GM10248 (cell line): ENCODE measurements at regions not wholly inside any gene's neighbourhood (a gene's known extent, or its start where the extent isn't known, plus 50 kb on each side); places are given as distances from the start of the nearest gene placed in this dataset.

Experiments used
- CTCF ChIA-PET: fragments of 300-600 bp; sonication (Branson Sonifier 250); formaldehyde crosslinking; extraction: SDS; loops from one replicate; lab custom pipeline; 2021; ENCODE audit warnings: antibody characterized with exemption; lab: Yijun Ruan, JAX
- POLR2A ChIA-PET: fragments of 350-650 bp; sonication (Branson Sonifier 250); formaldehyde crosslinking; extraction: SDS; loops from one replicate; lab custom pipeline; 2020; ENCODE audit warnings: antibody characterized with exemption; lab: Yijun Ruan, JAX
- DNase-seq: peaks from one replicate; pipeline ENCODE4 v3.0.0; 2012; ENCODE audit errors: extremely low spot score
- TF ChIP-seq, protein P1 (sequence below): IDR thresholded peaks from 2 replicates; pipeline ENCODE4 v1.5.1; 2012; ENCODE audit warnings: mild to moderate bottlenecking, low read depth; ENCODE audit errors: extremely low read depth, missing control alignments, control extremely low read depth

DNA sequence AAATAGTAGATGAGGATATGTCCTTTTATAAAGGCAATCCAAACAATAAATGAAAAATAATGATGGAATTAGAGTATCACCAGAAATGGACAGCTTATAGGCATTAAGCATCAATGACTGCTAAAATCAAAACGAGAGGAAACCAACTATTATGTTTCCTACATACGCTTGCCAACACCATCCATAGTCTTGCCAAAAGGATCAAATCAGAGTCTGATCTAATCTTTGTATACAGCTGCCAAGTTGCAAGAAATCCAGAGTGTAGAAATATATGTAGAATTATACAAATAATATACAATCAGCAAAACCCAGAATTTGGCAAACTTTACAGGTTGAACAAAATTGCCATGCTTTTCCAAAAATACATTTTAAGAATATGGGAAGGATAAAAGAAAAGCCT is 1661.6 kb downstream of the SLITRK1 start:
- TF ChIP-seq, protein P1, sequence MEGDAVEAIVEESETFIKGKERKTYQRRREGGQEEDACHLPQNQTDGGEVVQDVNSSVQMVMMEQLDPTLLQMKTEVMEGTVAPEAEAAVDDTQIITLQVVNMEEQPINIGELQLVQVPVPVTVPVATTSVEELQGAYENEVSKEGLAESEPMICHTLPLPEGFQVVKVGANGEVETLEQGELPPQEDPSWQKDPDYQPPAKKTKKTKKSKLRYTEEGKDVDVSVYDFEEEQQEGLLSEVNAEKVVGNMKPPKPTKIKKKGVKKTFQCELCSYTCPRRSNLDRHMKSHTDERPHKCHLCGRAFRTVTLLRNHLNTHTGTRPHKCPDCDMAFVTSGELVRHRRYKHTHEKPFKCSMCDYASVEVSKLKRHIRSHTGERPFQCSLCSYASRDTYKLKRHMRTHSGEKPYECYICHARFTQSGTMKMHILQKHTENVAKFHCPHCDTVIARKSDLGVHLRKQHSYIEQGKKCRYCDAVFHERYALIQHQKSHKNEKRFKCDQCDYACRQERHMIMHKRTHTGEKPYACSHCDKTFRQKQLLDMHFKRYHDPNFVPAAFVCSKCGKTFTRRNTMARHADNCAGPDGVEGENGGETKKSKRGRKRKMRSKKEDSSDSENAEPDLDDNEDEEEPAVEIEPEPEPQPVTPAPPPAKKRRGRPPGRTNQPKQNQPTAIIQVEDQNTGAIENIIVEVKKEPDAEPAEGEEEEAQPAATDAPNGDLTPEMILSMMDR = no peak
- POLR2A ChIA-PET = no interaction called here
- no peak for DNase-seq
- CTCF ChIA-PET = interaction anchor here (1.5 kb wide), 1 partner anchor 17 kb away, joined by 4 read pairs; no protein-coding TSS in a partner anchor

DNA sequence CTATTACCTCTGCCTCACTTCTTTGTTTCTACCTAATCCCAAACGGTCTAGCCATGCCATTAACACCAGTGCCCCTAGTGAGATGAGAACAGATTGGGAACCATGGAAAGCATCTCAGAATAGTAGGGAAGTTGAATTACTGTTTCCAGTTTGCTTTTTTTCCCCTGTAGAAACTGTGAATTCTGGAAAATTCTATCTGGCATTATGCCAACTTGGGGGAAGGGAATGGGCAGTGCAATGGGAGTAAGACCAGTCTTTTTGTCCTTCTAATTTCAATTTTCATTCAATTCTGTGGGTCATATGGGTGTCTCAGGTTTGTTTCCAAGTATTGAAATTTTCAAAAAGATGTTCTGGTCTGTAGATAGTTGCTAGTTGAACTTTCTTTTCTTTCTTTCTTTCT is 1666.1 kb downstream of the SLITRK1 start:
- POLR2A ChIA-PET = no interaction called here
- no peak for DNase-seq
- TF ChIP-seq, protein P1 = no peak
- CTCF ChIA-PET = no interaction called here

DNA sequence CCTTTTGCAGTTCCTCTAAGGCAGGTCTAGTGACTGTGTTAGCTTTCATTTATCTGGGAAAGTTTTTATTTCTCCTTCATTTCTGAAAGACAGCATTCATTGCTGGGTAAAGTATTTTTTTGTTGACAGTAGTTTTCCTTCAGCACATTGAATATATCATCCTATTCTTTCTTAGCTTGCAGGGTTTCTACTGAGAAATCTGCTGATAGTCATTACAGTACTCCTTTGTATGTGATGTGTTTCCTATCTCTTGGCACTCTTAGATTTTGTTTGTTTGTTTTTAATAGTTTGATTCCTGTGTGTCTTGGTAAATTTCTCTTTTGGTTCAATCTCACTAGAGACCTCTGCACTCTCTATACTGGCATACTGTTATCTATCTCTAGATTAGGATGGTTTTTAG is 1667.9 kb downstream of the SLITRK1 start:
- TF ChIP-seq, protein P1 = no peak
- POLR2A ChIA-PET = no interaction called here
- no peak for DNase-seq
- CTCF ChIA-PET = no interaction called here

DNA sequence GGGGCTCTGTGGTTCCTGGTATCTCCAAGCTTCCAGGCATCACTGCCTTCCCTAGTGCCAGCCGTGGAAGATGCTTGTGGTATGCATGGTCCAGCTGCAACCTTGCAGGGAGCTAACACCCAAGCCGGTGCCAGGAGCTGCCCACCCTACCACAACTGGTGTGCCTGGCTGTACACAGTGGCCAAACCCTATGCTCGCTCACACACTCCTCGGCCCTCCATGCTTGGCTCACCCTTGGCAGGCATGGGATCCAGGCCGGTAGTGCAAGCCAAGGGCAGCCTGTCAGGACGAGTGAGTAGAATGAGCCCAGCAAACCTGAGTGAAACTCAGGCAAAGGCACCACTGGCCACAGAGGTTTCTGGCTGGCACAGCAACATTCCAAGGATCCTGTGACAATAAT is 1676.0 kb downstream of the SLITRK1 start:
- no peak for DNase-seq
- ChIA-PET CTCF (interaction anchor here (0.8 to 1.3 kb wide), 2 partner anchors 9 to 19 kb away, joined by 3 read pairs; no protein-coding TSS in a partner anchor), POLR2A (no interaction called here)
- TF ChIP-seq, protein P1 = no peak

DNA sequence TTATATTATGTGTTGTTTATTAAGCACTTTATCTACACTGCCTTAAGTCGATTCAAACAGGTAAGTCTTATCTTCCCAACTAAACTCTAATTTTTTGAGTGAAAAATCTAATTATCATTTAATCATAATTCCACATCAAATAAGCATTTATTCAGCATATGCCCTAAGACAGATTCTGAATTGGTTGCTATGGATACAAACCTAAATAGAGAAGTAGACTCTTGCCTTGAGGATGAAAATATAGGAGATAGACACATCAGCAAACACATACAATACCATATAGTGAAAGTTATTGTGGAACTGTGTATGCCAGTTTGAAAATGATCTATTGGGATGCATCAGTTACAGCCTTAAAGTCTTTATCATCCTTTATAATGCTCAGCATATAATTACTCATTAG is 1679.9 kb downstream of the SLITRK1 start:
- ChIA-PET POLR2A (no interaction called here), CTCF (no interaction called here)
- no peak for DNase-seq
- TF ChIP-seq, protein P1 = no peak

DNA sequence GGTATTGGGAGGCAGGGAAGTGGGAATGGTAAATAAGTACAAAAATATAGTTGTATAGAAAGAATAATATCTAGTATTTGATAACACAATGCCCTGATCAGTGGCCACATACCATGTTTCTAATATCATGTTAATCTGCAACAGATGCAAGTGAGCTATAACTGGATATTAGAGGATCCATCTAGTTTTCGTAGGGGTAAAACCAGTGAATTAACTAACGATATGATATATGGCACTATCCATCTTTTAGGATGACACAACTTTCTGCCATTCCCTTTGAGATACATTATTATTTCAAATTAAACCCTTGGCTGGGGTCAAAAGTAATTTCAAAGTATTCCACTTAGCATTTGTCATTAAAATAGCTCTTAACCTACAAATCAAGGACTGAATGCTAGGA is 1686.2 kb downstream of the SLITRK1 start:
- ChIA-PET POLR2A (no interaction called here), CTCF (interaction anchor here (0.9 to 1.5 kb wide), 2 partner anchors 15 to 88 kb away, joined by 3 to 4 read pairs; no protein-coding TSS in a partner anchor)
- TF ChIP-seq, protein P1 = no peak
- DNase-seq = no peak
